Stomach (tissue), 4 donors: ENCODE measurements at regions not wholly inside any gene's neighbourhood (a gene's known extent, or its start where the extent isn't known, plus 50 kb on each side); places are given as distances from the start of the nearest gene placed in this dataset.

Experiments
- POLR2A ChIP-seq, 4 donors: fragments of 450-650 bp; IDR thresholded peaks; one replicate each; pipeline ENCODE4 v1.6.1; 2016; ENCODE audit warnings: antibody characterized with exemption in 4 of 4, control low read depth in 2 of 4, mild to moderate bottlenecking in 1 of 4, moderate library complexity in 1 of 4
- TF ChIP-seq, protein P1 (sequence below), 7 experiments: fragments of 450-650 bp in 4 of 7; fragments of 200-600 bp in 3 of 7; sonication (generic) in 3 of 7; IDR thresholded peaks; one replicate each; pipeline ENCODE4 v1.5.1; 2016 to 2019; ENCODE audit warnings: antibody characterized with exemption in 7 of 7, control low read depth in 2 of 7, mild to moderate bottlenecking in 1 of 7

- TF ChIP-seq, protein P1, sequence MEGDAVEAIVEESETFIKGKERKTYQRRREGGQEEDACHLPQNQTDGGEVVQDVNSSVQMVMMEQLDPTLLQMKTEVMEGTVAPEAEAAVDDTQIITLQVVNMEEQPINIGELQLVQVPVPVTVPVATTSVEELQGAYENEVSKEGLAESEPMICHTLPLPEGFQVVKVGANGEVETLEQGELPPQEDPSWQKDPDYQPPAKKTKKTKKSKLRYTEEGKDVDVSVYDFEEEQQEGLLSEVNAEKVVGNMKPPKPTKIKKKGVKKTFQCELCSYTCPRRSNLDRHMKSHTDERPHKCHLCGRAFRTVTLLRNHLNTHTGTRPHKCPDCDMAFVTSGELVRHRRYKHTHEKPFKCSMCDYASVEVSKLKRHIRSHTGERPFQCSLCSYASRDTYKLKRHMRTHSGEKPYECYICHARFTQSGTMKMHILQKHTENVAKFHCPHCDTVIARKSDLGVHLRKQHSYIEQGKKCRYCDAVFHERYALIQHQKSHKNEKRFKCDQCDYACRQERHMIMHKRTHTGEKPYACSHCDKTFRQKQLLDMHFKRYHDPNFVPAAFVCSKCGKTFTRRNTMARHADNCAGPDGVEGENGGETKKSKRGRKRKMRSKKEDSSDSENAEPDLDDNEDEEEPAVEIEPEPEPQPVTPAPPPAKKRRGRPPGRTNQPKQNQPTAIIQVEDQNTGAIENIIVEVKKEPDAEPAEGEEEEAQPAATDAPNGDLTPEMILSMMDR (IDR thresholded peaks at IDR 0.05): no peak
- TF ChIP-seq POLR2A (IDR thresholded peaks at IDR 0.05): no peak
These were observed 89.3 kb downstream of the RNASET2 start for GRCh38 chr6:166866839-166867637.
